Activated CD4-positive, CD25-positive, alpha-beta regulatory T cell treated with anti-CD3 and anti-CD28 coated beads, Interleukin-2, amount 50 U/mL, for 16 hours (primary cell): ENCODE measurements at regions not wholly inside any gene's neighbourhood (a gene's known extent, or its start where the extent isn't known, plus 50 kb on each side); places are given as distances from the start of the nearest gene placed in this dataset.
"Not testable (repeated sequence)": the region's sequence is repeated elsewhere in the genome, so short reads cannot be mapped to it uniquely, and the experiment has no call there.

Source experiments
- DNase-seq: peaks from one replicate; pipeline ENCODE4 v3.0.0-alpha.2; 2020; ENCODE audit warnings: low read depth, low spot score

GRCh38 chr5:62093411-62093810, 212.6 kb upstream of the KIF2A start:
- DNase-seq = no peak

DNA sequence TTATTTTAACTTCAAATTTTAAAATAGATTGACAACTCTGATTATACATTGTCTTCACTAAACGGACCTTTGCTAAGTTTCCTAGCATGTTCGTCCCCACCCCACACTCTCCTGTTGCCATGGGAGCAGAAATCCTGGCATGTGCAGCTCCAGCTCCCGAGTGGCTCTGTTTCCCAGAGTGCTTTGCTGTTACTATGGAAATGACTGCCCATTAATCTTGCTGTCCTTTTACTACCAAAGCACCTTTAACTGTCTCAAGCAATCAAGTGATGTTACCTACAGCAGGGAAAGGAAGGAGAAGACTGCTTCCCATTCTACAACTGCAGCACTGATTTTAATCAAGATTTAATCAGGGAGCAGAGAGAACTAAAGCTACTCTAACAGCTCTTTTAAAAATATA, 212.0 kb upstream of the KIF2A start:
- no peak for DNase-seq

DNA sequence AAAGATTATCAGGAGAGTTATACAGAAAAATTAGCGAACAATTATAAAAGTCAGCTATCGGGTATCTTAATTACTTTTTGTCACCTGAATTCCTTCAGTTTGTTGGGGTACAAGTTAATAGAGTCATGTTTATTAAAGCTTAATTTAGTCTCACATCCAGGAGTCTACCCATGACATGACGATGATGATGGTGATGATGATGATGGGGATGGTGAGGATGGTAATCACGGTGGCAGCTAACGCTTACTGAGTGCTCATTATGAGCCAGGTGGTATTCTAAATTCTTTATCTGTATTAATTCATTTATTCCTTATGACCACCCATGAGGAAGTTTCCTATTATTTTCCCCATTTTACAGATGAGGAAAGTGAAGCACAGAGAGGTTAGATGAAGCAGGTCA, 208.6 kb upstream of the KIF2A start:
- DNase-seq = no peak

DNA sequence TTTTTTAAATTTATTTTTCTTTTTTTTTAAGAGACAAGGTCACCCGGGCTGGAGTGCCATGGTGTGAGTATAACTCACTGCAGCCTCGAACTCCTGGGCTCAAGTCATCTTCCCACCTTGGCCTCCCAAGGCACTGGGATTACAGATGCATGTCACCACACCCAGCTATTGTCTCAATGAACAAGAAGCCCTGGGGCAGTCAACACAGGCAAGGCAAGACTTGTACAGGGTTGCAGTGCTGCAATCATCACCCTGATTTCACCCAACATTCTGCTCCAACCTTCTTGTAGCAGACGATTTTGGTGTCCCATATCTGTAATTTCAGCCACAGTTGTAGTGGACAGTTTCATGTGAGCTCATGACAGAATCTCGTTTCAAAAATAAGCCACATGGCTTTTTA, 205.8 kb upstream of the KIF2A start:
- no peak for DNase-seq

DNA sequence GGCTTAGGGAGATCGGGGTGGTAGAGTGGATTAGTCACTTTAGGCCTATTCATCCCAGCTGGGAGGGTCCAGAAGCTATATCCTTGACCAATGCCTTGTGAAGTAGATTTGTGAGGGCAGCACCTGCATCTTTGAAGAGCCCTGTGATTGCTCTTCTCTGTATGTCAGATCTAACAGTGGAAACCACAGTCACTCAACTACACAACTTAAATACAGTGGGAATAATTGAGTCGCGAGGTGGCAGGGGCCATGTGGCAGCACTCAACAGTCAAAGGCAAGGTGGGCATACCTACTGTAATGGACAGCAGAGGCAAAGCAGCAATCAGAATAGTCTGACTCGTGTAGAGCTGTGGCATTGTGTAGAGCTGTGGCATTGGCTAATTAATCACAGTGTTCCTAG, 202.1 kb upstream of the KIF2A start:
- not testable (repeated sequence) for DNase-seq

- DNase-seq = no peak
These were observed 194.6 kb upstream of the KIF2A start for GRCh38 chr5:62111428-62111827.

GRCh38 chr5:62112689-62113228, 193.2 kb upstream of the KIF2A start:
- no peak for DNase-seq

DNA sequence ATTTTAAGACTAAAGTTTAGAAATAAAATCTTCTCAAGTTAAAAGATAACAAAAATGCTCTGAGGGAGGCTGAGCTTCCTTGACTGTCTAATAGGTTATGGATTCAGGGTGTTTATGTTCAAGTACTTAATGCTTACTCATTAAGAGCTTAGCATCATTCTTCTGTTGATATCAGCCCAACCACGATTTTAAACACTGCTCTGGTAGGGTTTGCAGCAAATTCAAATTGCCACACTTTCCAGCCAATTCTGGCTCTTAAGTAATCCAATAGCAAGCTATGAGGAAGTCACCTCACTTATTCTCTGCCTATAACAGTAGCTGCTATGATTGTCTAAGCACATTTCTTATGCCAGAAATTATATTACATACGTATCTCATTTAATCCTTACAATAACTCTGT, 191.0 kb upstream of the KIF2A start:
- DNase-seq = no peak

GRCh38 chr5:62124266-62124665, 181.7 kb upstream of the KIF2A start:
- DNase-seq = no peak

- no peak for DNase-seq
These were observed 179.9 kb upstream of the KIF2A start for GRCh38 chr5:62126090-62126489.

- DNase-seq = no peak
These were observed 178.8 kb upstream of the KIF2A start for GRCh38 chr5:62127098-62127736.

DNA sequence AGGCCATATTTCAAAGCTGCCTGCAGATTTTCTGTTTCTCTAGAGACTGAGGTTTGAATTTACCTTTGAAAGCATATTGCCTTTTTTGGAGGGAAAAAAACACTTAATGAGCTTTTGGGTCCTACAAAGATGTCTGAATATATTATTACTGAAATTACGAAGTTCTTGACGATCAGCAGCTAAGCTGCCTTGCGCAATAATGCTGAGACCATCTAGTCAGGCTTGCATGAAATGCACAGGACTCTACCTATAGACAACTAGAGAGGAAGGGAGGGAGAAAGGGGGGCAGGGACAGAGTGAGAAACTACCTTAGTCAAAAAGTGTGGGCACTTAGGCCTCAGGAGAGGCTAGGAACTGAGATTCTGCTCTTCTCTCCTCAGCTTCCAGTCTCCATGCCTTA, 175.9 kb upstream of the KIF2A start:
- no peak for DNase-seq

DNA sequence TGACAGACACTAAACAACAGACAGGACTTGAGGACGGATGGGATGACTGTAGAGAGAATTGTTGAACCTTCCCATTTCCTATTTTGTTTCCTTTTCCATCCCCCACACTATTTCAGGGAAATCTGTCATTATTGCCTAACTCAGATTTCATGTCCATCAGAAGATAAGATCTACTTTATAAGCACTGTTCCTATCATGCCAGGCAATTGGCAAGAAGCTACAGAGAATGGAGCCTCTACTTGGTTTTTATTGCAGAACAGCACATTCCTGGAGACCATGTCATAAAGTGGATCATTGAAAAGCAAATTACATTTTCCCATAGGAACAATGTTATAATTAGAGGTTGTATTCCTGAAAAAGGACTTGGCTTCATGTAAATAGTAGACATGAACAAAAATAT, 173.7 kb upstream of the KIF2A start:
- DNase-seq = no peak

GRCh38 chr5:62133426-62133825, 172.6 kb upstream of the KIF2A start:
- DNase-seq = no peak

DNA sequence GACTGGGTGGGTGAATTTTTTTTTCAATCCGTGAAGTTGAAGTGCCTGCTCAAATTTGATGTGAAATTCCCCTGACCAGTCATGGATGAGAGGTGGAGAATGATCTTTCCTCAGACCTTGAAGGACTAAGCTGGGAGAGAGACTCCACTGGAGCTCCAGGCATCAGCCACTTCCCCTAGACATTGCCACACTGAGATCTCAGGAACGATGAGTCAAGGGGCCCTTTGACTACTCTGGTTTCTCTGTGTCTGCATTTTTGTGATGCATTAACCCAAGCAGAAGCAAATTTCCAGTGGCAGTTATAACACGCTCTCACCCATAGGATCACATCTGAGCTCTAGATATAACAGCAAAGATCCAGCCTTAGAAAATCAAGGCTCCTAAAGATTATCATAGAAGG, 171.2 kb upstream of the KIF2A start:
- DNase-seq = no peak

DNA sequence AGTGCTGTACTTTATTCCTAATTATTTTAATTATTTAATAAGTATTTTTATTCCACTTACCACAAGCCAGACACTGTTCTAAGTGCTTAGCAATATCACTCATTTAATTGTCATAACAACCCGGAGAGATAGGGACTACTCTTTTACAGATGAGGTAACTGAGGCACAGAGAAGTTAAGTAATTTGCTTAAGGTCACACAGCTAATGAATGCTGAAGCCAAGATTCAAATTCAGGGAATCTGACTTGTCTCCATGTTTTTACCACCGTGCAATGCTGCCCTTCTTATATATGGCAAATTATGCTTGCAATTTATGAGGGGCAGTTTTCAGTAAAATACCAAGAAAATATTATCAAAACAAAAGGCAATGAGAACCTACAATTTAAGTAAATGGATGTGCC, 168.4 kb upstream of the KIF2A start:
- no peak for DNase-seq

GRCh38 chr5:62138607-62139006, 167.4 kb upstream of the KIF2A start:
- DNase-seq = no peak

GRCh38 chr5:62139741-62140140, 166.3 kb upstream of the KIF2A start:
- no peak for DNase-seq

DNA sequence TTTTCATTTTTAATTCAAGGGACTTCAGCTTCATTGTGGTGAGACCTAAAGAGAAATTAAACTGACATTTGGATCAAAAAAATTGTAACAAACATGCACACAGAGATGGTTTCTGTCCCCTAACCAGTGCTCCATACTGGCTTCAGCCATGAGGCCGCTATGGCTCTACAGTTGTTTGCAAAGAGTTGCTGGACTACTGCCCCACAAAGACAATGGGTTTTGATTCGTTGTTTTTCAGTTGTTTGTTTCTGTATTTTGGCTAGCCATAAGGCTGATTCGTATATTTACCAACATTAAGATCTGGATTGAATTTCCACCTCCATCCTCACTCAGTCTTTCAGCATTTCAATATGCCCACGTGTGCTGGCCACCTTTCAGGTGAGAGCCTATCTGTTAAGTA, 163.7 kb upstream of the KIF2A start:
- DNase-seq = no peak

GRCh38 chr5:62143268-62144229, 162.5 kb upstream of the KIF2A start:
- DNase-seq = no peak

DNA sequence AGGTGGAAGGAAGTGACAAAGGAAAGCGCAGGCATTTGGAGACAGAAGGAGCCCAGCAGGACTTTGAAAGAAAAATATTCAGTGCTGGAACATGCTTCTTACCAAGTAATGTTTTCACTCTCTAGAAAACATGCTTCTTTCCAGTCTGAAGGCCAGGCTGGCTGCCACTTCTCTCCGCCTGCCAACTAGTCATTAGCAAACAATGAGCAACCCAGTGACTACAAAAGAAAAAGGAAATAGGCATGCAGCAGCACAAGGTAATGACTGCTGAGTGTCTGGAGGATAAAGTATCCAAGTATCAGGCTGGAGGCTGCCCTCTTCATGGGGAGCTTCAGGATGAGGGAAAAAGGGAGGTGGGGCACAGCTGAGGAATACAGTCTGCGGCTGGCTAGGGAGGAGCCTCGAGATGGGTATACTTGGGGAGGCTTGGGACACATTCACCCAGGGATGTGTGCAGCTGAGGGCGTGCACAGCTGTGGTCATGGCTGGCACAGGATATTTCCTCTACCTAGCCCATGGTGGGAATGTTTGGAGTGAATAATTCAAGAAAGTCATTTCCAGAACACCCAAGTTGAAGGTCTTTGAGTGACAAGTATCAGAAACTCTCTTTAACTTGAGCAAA, 161.5 kb upstream of the KIF2A start:
- no peak for DNase-seq

DNA sequence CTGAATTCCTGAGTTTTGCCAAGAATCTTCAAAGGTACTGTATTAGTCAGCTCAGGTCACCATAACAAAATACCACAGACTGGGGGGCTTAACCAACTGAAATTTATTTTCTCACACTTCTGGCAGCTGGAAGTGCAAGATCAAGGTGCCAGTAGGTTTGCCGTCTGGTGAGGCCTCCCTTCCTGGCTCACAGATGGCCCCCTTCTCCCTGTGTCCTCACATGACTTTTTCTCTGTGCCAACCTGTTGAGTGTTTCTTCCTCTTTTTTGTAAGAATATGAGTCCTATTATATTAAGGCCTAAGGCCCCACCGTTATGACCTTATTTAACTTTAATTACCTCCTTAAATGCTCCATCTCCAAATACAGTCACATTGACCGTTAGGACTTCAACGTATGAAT, 156.1 kb upstream of the KIF2A start:
- DNase-seq = no peak
